ENCODE measurements at regions not wholly inside any gene's neighbourhood (a gene's known extent, or its start where the extent isn't known, plus 50 kb on each side); places are given as distances from the start of the nearest gene placed in this dataset.

GRCh38 chr12:125907351-125907750 is 842.1 kb downstream of the AACS start:
- TF ChIP-seq CTCF (conservative IDR thresholded peaks at IDR 0.05) (no peak), EZH2 (IDR thresholded peaks at IDR 0.05; ENCODE audit: low read depth) (no peak)
